HEK293T (cell line): ENCODE measurements at regions not wholly inside any gene's neighbourhood (a gene's known extent, or its start where the extent isn't known, plus 50 kb on each side); places are given as distances from the start of the nearest gene placed in this dataset.
A peak's percentile ranks its signal among the peaks of the same experiment; 100 is the strongest.

ENCODE experiments used
- CTCF ChIA-PET: fragments of 350-600 bp; formaldehyde crosslinking; extraction: SDS; loops from one replicate; lab custom pipeline; 2021; ENCODE audit warnings: antibody characterized with exemption, inconsistent platforms; lab: Yijun Ruan, JAX
- POLR2A ChIA-PET: fragments of 350-600 bp; formaldehyde crosslinking; extraction: SDS; loops from one replicate; lab custom pipeline; 2020; ENCODE audit warnings: antibody characterized with exemption, inconsistent platforms; lab: Yijun Ruan, JAX
- DNase-seq: peaks from one replicate; pipeline ENCODE4 v3.0.0; 2012; ENCODE audit warnings: mixed read lengths; ENCODE audit errors: extremely low spot score
- ARNT ChIP-seq: fragments of 450-650 bp; IDR thresholded peaks from 2 replicates; pipeline ENCODE4 v1.6.1; 2017; ENCODE audit warnings: mild to moderate bottlenecking
- BHLHE40 ChIP-seq: fragments of 450-650 bp; IDR thresholded peaks from 2 replicates; pipeline ENCODE4 v1.6.1; 2016; ENCODE audit warnings: mild to moderate bottlenecking, moderate library complexity, borderline replicate concordance
- CTBP1 ChIP-seq: fragments of 450-650 bp; IDR thresholded peaks from 2 replicates; pipeline ENCODE4 v1.6.1; 2016; ENCODE audit warnings: borderline replicate concordance
- ELF4 ChIP-seq: fragments of 450-650 bp; IDR thresholded peaks from 2 replicates; pipeline ENCODE4 v1.6.1; 2017; ENCODE audit warnings: antibody characterized with exemption
- FOXA1 ChIP-seq: fragments of 450-650 bp; IDR thresholded peaks from 2 replicates; pipeline ENCODE4 v1.6.1; 2016; ENCODE audit warnings: mild to moderate bottlenecking
- FOXK2 ChIP-seq: fragments of 450-650 bp; IDR thresholded peaks from 2 replicates; pipeline ENCODE4 v1.6.1; 2016; ENCODE audit warnings: mild to moderate bottlenecking
- FOXM1 ChIP-seq: fragments of 450-650 bp; IDR thresholded peaks from 2 replicates; pipeline ENCODE4 v1.6.1; 2017; ENCODE audit warnings: mild to moderate bottlenecking, borderline replicate concordance
- HDGF ChIP-seq: fragments of 450-650 bp; IDR thresholded peaks from 2 replicates; pipeline ENCODE4 v1.6.1; 2017; ENCODE audit warnings: antibody characterized with exemption, borderline replicate concordance
- L3MBTL2 ChIP-seq: fragments of 450-650 bp; conservative IDR thresholded peaks from 2 replicates; pipeline ENCODE4 v1.6.1; 2016; ENCODE audit warnings: mild to moderate bottlenecking
- LEF1 ChIP-seq: fragments of 450-650 bp; IDR thresholded peaks from 2 replicates; pipeline ENCODE4 v1.6.1; 2017; ENCODE audit warnings: mild to moderate bottlenecking, borderline replicate concordance
- NFRKB ChIP-seq: fragments of 450-650 bp; IDR thresholded peaks from 2 replicates; pipeline ENCODE4 v1.6.1; 2016; ENCODE audit warnings: mild to moderate bottlenecking, moderate library complexity
- SP1 ChIP-seq: fragments of 450-650 bp; IDR thresholded peaks from 2 replicates; pipeline ENCODE4 v1.6.1; 2017
- SUZ12 ChIP-seq: fragments of 450-650 bp; IDR thresholded peaks from 2 replicates; pipeline ENCODE4 v1.6.1; 2016; ENCODE audit warnings: mild to moderate bottlenecking
- TARDBP ChIP-seq: fragments of 450-650 bp; IDR thresholded peaks from 2 replicates; pipeline ENCODE4 v1.6.1; 2016
- ZNF384 ChIP-seq: fragments of 450-650 bp; IDR thresholded peaks from 2 replicates; pipeline ENCODE4 v1.6.1; 2016
- TF ChIP-seq, protein P1 (sequence below): fragments of 450-650 bp; IDR thresholded peaks from 2 replicates; pipeline ENCODE4 v1.6.1; 2016

DNA sequence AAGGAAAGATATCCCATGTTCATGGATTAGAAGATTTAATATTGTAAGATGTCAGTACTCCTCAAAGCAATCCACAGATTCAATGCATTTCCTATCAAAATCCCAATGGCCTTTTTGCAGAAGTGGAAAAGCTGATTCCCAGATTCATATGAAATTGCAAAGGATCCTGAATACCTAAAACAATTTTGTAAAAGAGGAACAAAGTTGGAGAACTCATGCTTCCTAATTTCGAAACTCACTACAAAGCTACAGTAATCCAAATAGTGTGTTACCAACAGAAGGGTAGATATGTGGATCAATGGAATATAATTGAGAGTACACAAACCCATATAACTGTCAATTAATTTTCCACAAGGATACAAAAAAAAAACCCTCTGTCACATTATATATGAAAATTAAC, 154.3 kb upstream of the ZNF618 start:
- no peak for DNase-seq
- ChIA-PET CTCF (no interaction called here), POLR2A (no interaction called here)
- TF ChIP-seq FOXA1, result no peak
- no peak for TF ChIP-seq ELF4
- TF ChIP-seq FOXK2, result no peak
- no peak for TF ChIP-seq BHLHE40
- TF ChIP-seq NFRKB, result no peak
- TF ChIP-seq CTBP1, result no peak
- TF ChIP-seq FOXM1, result no peak
- no peak for TF ChIP-seq SUZ12
- TF ChIP-seq SP1, result no peak
- no peak for TF ChIP-seq L3MBTL2
- no peak for TF ChIP-seq TARDBP
- no peak for TF ChIP-seq ZNF384

DNA sequence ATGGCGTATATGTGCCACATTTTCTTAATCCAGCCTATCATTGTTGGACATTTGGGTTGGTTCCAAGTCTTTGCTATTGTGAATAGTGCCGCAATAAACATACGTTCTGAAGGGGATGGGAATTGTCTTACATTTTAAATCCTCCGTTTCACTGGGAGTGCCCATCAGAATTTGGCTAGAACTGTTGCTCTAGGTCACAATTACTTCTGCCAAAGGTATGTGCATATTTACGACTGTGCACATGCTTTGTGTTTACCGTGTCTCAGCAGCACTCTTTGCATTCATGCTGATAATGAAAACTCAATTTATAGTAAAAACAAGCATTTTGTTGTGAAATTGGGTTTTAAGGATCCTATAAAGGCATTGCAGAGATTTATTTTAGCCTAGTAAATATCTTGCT, 151.9 kb upstream of the ZNF618 start:
- POLR2A ChIA-PET, result no interaction called here
- TF ChIP-seq TARDBP (no peak), CTBP1 (no peak), ARNT (no peak), SUZ12 (no peak), FOXM1 (no peak), HDGF (no peak), L3MBTL2 (no peak), ZNF384 (no peak)
- TF ChIP-seq, protein P1, sequence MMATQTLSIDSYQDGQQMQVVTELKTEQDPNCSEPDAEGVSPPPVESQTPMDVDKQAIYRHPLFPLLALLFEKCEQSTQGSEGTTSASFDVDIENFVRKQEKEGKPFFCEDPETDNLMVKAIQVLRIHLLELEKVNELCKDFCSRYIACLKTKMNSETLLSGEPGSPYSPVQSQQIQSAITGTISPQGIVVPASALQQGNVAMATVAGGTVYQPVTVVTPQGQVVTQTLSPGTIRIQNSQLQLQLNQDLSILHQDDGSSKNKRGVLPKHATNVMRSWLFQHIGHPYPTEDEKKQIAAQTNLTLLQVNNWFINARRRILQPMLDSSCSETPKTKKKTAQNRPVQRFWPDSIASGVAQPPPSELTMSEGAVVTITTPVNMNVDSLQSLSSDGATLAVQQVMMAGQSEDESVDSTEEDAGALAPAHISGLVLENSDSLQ, result no peak
- CTCF ChIA-PET, result no interaction called here
- DNase-seq, result no peak

DNA sequence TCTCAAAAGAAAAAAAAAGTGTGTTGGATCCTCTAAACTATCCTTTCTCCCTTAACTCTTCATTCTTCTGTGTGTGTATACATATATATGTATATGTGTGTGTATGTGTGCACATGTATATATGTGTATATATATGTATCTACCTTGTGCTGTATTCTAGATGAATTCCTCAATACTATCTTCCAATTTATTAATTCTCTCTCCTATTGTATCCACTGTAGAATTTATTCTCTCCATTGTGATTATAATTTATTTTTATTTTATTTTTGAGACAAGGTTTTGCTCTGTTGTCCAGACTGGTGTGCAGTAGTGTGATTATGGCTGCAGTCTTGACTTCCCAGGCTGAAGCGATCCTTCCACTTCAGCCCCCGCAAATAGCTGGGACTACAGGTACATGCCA, 147.1 kb upstream of the ZNF618 start:
- POLR2A ChIA-PET, result no interaction called here
- CTCF ChIA-PET, result no interaction called here
- no peak for DNase-seq
- TF ChIP-seq SP1 (no peak), TARDBP (no peak), L3MBTL2 (no peak), HDGF (no peak)

DNA sequence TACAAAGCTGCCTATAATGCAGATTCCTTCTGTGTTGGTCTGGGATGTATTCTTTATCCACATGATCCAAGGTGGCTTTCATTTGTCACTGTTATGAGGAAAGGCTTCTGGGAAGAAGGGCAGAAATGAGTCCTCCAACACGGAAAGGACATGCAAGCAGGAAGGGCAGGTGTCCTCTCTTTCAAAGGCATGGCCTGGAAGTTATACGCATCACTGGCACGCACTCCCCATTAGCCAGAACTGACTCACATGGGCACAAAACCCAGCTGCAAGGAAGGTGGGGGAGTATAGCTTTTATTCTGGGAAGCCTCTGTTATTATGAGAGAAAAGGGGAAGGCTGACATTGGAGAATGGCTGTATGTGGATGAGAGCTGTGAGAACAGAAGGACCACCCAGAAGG, 141.3 kb upstream of the ZNF618 start:
- TF ChIP-seq, protein P1, result no peak
- TF ChIP-seq L3MBTL2 (no peak), NFRKB (no peak), FOXM1 (no peak), ZNF384 (no peak), SP1 (no peak), HDGF (no peak), LEF1 (no peak), FOXA1 (no peak), ELF4 (no peak), CTBP1 (no peak), BHLHE40 (no peak), TARDBP (no peak), FOXK2 (no peak), ARNT (no peak), SUZ12 (no peak)
- no peak for DNase-seq
- POLR2A ChIA-PET, result no interaction called here
- CTCF ChIA-PET, result no interaction called here

DNA sequence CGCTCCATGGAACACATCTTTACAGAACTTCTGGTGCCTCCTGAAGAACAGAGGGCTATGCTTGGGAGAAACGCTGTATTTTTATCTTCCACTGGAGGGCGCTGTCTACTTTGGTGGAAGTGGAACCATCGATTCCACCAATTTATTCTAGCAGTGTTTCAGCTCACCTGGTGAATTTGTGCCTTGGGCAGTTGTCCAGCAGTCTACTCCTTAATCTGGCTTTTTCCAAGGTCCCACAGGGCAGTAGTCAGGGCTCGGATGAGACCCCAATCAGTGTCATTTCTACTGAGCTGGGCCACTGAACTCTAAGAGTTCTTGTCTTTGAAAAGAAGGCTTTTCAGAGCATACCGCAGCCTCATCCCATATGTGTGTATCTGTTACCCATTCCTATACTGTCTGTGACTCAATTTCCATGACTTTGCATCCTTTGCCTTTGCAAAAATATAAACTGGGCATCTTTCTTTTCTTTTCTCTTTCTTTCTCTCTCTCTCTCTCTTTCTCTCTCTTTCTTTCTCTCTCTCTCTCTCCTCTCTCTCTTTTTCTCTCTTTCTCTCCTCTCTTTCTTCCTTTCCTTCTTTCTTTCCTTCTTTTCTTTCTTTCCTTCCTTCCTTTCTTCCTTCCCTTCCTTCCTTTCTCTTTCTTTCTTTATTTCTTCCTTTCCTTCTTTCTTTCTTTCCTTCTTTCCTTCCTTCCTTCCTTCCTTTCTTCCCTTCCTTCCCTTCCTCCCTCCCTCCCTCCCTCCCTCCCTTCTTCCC, 138.4 kb upstream of the ZNF618 start:
- CTCF ChIA-PET, result interaction anchor here (0.6 to 0.8 kb wide), 4 partner anchors 39 to 568 kb away, joined by 3 read pairs; no protein-coding TSS in a partner anchor
- DNase-seq, result peak; percentile 63
- POLR2A ChIA-PET, result no interaction called here
- TF ChIP-seq ARNT (no peak), SP1 (no peak), BHLHE40 (no peak), FOXA1 (no peak), SUZ12 (no peak), ELF4 (no peak), ZNF384 (no peak), TARDBP (no peak), LEF1 (no peak), CTBP1 (no peak), FOXM1 (no peak), NFRKB (no peak), FOXK2 (no peak), L3MBTL2 (no peak), HDGF (no peak)
- TF ChIP-seq, protein P1, result no peak

DNA sequence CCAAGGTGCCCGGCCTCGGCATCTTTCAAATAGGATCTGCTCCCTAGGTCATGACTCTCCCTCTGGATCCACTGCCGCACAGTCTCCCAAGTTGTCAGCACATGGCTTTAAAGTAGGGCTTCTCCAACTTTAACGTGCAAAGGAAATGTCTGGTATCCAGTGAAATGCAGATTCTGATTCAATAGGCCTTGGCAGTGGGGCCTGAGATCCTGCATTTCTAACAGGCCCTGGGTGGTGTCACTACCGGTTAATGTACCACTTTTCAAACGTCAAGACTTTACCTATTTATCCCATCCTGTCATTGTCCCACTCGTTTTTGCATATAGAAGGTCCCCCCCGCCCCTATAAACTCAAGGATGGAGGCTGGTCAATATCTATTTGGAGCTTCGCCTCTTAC, 137.6 kb upstream of the ZNF618 start:
- ChIA-PET CTCF (no interaction called here), POLR2A (no interaction called here)
- DNase-seq, result no peak
- TF ChIP-seq NFRKB, result no peak
- TF ChIP-seq HDGF, result no peak
- no peak for TF ChIP-seq CTBP1
- no peak for TF ChIP-seq LEF1
- no peak for TF ChIP-seq L3MBTL2
- TF ChIP-seq BHLHE40, result no peak
- no peak for TF ChIP-seq FOXK2
